HG03039 (cell line): ENCODE measurements at regions not wholly inside any gene's neighbourhood (a gene's known extent, or its start where the extent isn't known, plus 50 kb on each side); places are given as distances from the start of the nearest gene placed in this dataset.
"Not testable (repeated sequence)": the region's sequence is repeated elsewhere in the genome, so short reads cannot be mapped to it uniquely, and the experiment has no call there.

Source experiments
- ATAC-seq: cut with Tn5 transposase; IDR thresholded peaks from one replicate; pipeline ENCODE4 v1.9.1; 2021; ENCODE audit warnings: mild to moderate bottlenecking, moderate library complexity; ENCODE audit not compliant: unreplicated experiment

DNA sequence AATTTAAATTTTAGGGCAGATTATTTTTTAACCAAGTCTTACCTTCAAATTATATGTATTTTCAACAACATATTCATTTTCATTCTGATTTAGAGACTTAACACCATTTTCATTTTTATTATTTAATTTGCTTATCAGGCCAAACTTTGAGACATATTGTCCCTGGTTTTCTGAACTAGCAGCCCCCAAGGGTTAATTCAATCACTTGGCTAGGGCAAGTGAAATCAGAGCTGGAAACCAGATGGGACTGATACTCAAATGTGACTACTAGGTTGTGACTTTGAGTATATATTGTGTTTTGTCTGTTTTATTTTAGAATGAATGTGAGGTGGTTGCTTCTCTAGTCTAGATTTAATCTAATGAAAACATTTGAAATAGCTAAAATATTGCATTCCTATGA is 198.9 kb upstream of the PTGFR start:
- ATAC-seq, result no peak

DNA sequence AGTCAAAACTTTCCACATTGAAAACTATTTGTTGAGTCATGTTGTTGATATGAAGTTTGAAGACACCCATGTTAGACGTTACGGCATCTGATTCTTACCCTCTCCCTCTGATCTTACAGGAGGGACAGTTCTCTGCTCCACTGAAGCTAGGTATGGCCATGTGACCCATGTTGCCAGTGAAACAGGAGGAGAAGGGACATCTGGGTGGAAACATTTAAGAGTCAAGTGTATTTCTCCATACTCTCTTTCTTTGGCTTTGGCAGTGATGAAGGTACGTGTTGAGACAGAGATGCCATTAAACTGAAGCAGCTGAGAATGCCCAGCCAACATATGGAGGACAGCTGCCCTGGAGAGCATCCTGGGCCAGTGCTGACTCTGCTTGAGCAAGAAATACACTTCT is 198.4 kb upstream of the PTGFR start:
- ATAC-seq, result no peak

- no peak for ATAC-seq
Measured at GRCh38 chr1:78297836-78298235, 192.9 kb upstream of the PTGFR start.

- no peak for ATAC-seq
Measured at GRCh38 chr1:78298349-78298748, 192.4 kb upstream of the PTGFR start.

- no peak for ATAC-seq
Measured at GRCh38 chr1:78301141-78301540, 189.6 kb upstream of the PTGFR start.

GRCh38 chr1:78303620-78304019 is 187.2 kb upstream of the PTGFR start:
- ATAC-seq, result no peak

GRCh38 chr1:78304341-78304740 is 186.4 kb upstream of the PTGFR start:
- no peak for ATAC-seq

DNA sequence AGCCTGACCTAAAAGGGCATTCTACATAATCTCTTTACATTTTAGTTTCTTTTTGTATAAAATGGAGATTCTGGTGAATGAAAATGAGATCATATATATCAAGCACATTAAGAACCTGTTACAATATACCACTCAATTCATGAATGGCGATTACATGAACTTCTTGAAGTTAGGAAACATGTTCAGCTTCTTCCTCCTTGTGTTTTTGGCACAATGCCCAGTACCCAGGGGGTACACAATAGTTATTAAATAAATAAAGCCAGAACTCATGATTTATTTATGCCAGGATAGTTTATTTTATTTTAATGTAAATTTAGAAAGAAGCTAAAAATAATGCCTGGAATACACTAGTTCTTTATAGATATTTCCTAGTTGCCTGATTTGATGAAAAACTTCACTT is 186.0 kb upstream of the PTGFR start:
- no peak for ATAC-seq

DNA sequence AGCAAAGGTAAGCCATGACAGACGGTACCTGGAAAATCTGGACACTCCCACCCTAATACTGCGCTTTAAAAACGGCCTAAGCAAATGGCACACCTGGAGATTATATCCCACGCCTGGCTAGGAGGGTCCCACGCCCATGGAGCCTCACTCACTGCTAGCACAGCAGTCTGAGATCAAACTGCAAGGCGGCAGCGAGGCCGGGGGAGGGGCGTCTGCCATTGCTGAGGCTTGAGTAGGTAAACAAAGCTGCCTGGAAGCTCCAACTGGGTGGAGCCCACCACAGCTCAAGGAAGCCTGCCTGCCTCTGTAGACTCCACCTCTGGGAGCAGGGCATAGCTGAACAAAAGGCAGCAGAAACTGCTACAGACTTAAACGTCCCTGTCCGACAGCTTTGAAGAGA is 180.5 kb upstream of the PTGFR start:
- not testable (repeated sequence) for ATAC-seq

DNA sequence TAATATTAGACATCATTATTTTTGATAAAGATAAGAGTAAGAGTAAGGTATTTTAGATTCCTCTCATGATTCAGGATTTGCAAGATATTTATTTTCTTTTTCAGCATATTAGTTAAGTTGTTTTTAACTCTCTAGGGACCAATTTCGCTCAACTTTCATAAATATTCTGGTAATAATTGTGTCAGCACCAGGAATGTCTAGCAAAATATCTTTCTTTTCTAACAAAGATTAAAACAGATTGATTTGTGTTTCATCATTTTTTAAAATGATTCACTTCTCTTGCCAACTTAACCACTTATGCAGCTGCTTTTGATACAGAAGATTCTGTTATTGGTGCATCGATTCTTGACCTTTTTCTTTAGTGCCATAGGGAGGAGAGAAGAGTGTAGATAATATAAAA is 172.8 kb upstream of the PTGFR start:
- no peak for ATAC-seq

GRCh38 chr1:78319603-78320002 is 171.2 kb upstream of the PTGFR start:
- ATAC-seq, result no peak

- ATAC-seq, result no peak
Measured at GRCh38 chr1:78322928-78323680, 167.7 kb upstream of the PTGFR start.

DNA sequence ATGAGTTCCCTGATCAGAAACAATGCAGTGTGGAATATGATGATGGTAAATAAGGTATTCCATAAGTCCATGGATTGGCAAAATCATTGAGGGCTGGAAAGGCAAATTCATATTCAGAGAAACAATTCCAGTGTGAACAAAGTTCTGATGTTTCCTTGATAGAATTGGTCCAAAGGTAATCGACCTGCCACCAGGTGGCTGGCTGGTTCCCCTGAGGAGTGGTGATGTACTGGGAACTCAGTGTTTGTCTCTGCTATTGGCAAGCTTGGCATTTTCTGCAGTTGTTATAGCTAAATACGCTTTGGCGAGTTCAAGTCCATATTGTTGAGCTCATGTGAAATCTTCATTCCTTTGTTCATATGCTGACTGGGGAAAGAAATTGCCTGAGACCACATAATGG is 165.5 kb upstream of the PTGFR start:
- ATAC-seq, result no peak

DNA sequence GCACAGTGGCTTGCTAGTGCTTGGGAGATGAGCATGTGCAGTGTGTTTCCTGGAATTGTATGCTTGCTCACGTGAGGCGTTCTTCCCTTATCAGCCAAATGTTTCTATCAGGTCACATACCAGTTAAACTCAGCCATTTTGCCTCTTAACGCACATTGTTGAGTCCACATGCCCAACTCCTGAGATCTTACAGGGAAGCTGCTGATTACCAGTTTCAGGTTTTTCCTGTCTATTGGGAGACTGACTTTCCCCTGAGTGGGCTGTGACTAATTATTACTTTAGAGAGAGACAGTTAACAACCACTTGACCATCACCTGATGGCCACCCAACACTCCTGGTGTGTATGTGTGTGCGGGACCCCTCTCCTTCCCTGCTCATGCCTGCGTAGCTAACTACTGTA is 161.3 kb upstream of the PTGFR start:
- ATAC-seq, result no peak

GRCh38 chr1:78331799-78332198 is 159.0 kb upstream of the PTGFR start:
- no peak for ATAC-seq

GRCh38 chr1:78333502-78333901 is 157.3 kb upstream of the PTGFR start:
- ATAC-seq, result peak; percentile 90

DNA sequence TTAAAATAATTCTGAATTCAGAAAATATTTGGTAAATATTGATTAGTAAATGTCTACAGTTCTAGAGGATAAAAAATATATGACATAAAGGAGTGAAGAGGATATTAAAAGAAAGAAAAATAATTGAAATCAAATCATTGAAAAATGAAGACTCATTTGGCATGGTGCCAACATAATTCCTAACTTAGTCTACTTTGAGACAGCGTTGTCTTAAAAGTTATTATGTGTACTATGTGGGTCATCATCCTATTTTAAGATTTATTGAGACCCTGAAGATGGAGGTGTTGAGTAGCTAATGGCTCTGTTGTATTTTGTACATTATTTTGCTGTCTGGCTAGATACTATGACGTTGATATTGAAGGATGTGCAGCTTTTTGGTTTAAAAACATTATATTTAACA is 156.7 kb upstream of the PTGFR start:
- ATAC-seq, result no peak

GRCh38 chr1:78334952-78335351 is 155.8 kb upstream of the PTGFR start:
- no peak for ATAC-seq

DNA sequence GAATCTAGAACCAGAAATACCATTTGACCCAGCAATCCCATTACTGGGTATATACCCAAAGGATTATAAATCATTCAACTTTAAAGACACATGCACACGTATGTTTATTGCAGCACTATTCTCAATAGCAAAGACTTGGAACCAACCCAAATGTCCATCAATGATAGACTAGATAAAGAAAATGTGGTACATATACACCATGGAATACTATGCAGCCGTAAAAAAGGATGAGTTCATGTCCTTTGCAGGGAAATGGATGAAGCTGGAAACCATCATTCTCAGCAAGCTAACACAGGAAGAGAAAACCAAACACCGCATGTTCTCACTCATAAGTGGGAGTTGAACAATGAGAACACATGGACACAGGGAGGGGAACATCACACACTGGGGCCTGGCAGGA is 154.0 kb upstream of the PTGFR start:
- ATAC-seq, result not testable (repeated sequence)

DNA sequence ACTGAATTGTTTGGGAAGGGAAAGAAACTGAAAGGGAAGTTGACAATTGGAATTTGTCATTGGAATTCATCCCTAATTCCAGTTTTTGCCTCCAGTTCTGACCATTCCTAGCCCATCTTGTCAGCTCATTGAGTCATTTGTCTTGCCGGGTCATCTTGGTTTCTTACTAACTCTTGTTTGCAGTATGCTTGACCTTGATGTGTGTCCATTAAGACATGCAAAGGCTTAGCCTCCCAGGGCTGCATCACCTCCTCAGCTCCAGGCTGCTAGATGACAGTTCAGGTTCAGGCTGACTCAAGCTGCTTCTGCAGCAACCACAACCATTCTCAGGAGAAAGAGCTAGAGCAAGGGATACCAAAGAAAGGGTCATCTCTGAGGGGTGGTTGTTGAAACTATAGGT is 151.3 kb upstream of the PTGFR start:
- no peak for ATAC-seq

DNA sequence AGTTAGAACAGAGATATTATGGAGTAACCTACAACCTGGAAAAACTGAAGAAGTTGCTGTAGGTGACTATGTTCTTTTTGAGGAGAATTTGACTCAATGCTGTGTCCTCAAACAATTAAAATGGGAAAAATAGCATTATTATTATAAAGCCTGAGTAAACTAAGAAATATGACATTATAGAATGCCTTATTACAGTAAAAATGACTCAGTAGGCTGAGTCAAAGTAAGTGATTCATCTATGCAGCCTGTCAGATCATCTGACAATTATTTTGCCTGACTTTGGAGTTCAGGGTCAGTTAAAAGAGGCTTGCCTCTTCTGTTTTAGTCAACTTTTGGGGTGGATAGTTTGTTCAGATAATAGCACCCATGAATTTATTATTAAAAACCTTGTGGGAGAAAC is 150.8 kb upstream of the PTGFR start:
- no peak for ATAC-seq

DNA sequence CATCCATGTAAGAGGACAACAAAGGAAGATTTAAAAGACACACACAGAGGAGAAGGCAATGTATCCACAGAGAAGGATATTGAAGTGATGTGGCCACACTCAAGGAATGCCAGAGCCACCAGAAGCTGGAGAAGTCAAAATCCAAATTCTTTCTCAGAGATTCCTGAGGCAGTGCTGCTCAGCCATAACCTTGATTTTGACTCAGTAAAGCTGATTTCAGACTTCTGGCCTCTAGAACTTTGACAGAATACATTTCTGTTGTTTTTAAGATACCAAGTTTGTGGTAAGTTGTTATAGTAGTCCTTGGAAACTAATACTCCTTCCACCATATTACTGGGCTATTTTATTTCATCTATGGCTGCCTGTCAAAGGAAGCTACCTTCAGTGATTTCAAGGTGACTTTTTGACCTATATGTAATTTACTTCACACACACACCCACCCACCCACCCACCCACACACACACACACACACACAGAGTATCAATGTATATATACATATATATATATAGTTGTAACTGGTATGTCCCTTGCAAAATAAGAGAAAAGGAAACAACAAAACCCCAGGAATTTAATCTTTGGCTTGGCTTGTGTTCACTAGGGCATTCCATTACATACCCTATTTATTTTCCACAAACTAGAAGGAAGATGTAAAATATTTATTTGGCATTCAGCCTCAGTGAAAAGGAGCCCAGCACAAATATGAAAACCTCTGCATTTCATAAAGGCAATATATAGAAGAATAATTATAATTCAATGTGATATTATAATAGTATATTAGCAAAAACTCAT is 142.1 kb upstream of the PTGFR start:
- ATAC-seq, result no peak
